Upper lobe of left lung (tissue), 6 donors: ENCODE measurements at regions not wholly inside any gene's neighbourhood (a gene's known extent, or its start where the extent isn't known, plus 50 kb on each side); places are given as distances from the start of the nearest gene placed in this dataset.
"Not testable (repeated sequence)": the region's sequence is repeated elsewhere in the genome, so short reads cannot be mapped to it uniquely, and the experiment has no call there.

Source experiments
- ATAC-seq, 2 donors: fragments of 200-7000 bp; cut with Tn5 transposase; one replicate each; pipeline ENCODE4 v1.9.1; 2022; ENCODE audit warnings: mild to moderate bottlenecking in 2 of 2, moderate library complexity in 2 of 2; ENCODE audit not compliant: low FRiP score in 2 of 2
- DNase-seq, 2 donors: peaks; one replicate each; pipeline ENCODE4 v3.0.0-alpha.2; 2019 to 2020
- H3K27ac ChIP-seq, 4 donors: fragments of 200-600 bp; sonication (generic); one replicate each; pipeline ENCODE4 v1.5.1; 2016 to 2019
- H3K27me3 ChIP-seq, 4 donors: fragments of 200-600 bp; sonication (generic); one replicate each; pipeline ENCODE4 v1.5.1; 2017 to 2019
- H3K36me3 ChIP-seq, 4 donors: fragments of 200-600 bp; sonication (generic); one replicate each; pipeline ENCODE4 v1.5.1; 2016 to 2019
- H3K4me1 ChIP-seq, 4 donors: fragments of 200-600 bp; sonication (generic); one replicate each; pipeline ENCODE4 v1.5.1; 2018 to 2019
- H3K4me3 ChIP-seq, 4 donors: fragments of 200-600 bp; sonication (generic); one replicate each; pipeline ENCODE4 v1.5.1; 2017 to 2019; ENCODE audit warnings: mild to moderate bottlenecking in 2 of 4, moderate library complexity in 1 of 4
- H3K9me3 ChIP-seq, 4 donors: fragments of 200-600 bp; sonication (generic); one replicate each; pipeline ENCODE4 v1.5.1; 2018 to 2019
- EP300 ChIP-seq, 4 donors: sonication (generic); formaldehyde crosslinking; IDR thresholded peaks; one replicate each; pipeline ENCODE4 v1.5.1; 2017; ENCODE audit warnings: antibody characterized with exemption in 4 of 4, control low read depth in 2 of 4
- POLR2A ChIP-seq, 4 donors: fragments of 450-650 bp; IDR thresholded peaks; one replicate each; pipeline ENCODE4 v1.5.1; 2016 to 2017; ENCODE audit warnings: antibody characterized with exemption in 4 of 4, mild to moderate bottlenecking in 2 of 4
- POLR2AphosphoS5 ChIP-seq, 2 donors: sonication (generic); formaldehyde crosslinking; IDR thresholded peaks; one replicate each; pipeline ENCODE4 v1.5.1; 2017; ENCODE audit warnings: antibody characterized with exemption in 2 of 2
- WGBS, 2 donors: methylation state at CpG; one replicate each; pipeline ENCODE4 v1.1.5; 2017 to 2018; 5-methylcytosine and 5-hydroxymethylcytosine counted together
- TF ChIP-seq, protein P1 (sequence below), 6 experiments: fragments of 450-650 bp in 4 of 6; fragments of 200-600 bp in 2 of 6; sonication (generic) in 2 of 6; IDR thresholded peaks; one replicate each; pipeline ENCODE4 v1.5.1; 2016 to 2019; ENCODE audit warnings: antibody characterized with exemption in 6 of 6
- donor health status: DM: no; HTN: no; CAD: no; lungs with moderate emphysema.
- donor health status: DM: no; HTN: yes; CAD: no; lungs with severe emphysema.

- ATAC-seq (no peak), DNase-seq (no peak)
- Histone ChIP-seq H3K4me3 (no peak overlapping the region), H3K27ac (no peak overlapping the region), H3K4me1 (no peaks in the 10 kb centered on the region), H3K27me3 (no peaks in the 10 kb centered on the region), H3K36me3 (no peaks in the 10 kb centered on the region), H3K9me3 (no peaks in the 10 kb centered on the region)
- 75 to 89% methylated on average over 1 to 7 of the region's 8 CpGs for WGBS, 2 donors
- TF ChIP-seq, protein P1, sequence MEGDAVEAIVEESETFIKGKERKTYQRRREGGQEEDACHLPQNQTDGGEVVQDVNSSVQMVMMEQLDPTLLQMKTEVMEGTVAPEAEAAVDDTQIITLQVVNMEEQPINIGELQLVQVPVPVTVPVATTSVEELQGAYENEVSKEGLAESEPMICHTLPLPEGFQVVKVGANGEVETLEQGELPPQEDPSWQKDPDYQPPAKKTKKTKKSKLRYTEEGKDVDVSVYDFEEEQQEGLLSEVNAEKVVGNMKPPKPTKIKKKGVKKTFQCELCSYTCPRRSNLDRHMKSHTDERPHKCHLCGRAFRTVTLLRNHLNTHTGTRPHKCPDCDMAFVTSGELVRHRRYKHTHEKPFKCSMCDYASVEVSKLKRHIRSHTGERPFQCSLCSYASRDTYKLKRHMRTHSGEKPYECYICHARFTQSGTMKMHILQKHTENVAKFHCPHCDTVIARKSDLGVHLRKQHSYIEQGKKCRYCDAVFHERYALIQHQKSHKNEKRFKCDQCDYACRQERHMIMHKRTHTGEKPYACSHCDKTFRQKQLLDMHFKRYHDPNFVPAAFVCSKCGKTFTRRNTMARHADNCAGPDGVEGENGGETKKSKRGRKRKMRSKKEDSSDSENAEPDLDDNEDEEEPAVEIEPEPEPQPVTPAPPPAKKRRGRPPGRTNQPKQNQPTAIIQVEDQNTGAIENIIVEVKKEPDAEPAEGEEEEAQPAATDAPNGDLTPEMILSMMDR (IDR thresholded peaks at IDR 0.05): no peak
- TF ChIP-seq POLR2A (IDR thresholded peaks at IDR 0.05): no peak
- TF ChIP-seq POLR2AphosphoS5 (IDR thresholded peaks at IDR 0.05): no peak
- TF ChIP-seq EP300 (IDR thresholded peaks at IDR 0.05): no peak
Measured at GRCh38 chr6:168796106-168796505, 355.1 kb downstream of the SMOC2 start.

- H3K36me3 ChIP-seq, H3K9me3 ChIP-seq, H3K27ac ChIP-seq, H3K4me1 ChIP-seq, H3K4me3 ChIP-seq, ATAC-seq, DNase-seq, H3K27me3 ChIP-seq: not testable (repeated sequence)
- WGBS, 2 donors: 60 to 64% methylated on average over 3 to 5 of the region's 12 CpGs
Measured at GRCh38 chr6:168795611-168796010, 354.6 kb downstream of the SMOC2 start.

DNA sequence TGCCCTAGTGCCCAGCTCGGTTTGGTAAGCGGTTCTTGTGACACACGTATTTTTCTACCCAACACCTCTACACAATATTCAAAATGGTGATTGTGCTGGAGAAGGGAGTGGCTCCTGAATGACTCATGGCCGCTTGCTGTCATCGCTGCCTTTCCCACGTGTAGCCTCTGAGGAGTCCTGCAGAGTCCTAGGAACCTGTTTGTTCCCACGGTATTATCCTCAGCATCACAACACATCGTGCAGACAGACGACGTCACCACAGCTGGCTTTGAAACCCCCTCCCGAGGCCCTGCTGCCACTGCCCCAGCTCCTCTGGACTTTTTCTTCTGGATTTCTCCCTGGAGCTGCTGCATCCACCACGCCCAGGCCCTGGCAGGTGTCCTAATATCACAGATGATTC lies 353.5 kb downstream of the SMOC2 start:
- ATAC-seq: no peak
- Histone ChIP-seq H3K9me3 (no peaks in the 10 kb centered on the region), H3K27me3 (no peaks in the 10 kb centered on the region), H3K27ac (no peak overlapping the region), H3K4me1 (no peaks in the 10 kb centered on the region), H3K36me3 (no peaks in the 10 kb centered on the region), H3K4me3 (no peak overlapping the region)
- DNase-seq: no peak
- 84 to 87% methylated on average over 12 of the region's 12 CpGs for WGBS, 2 donors
- TF ChIP-seq, protein P1 (IDR thresholded peaks at IDR 0.05): no peak
- TF ChIP-seq EP300 (IDR thresholded peaks at IDR 0.05): no peak
- TF ChIP-seq POLR2A (IDR thresholded peaks at IDR 0.05): no peak
- no peak for TF ChIP-seq POLR2AphosphoS5 (IDR thresholded peaks at IDR 0.05)

DNA sequence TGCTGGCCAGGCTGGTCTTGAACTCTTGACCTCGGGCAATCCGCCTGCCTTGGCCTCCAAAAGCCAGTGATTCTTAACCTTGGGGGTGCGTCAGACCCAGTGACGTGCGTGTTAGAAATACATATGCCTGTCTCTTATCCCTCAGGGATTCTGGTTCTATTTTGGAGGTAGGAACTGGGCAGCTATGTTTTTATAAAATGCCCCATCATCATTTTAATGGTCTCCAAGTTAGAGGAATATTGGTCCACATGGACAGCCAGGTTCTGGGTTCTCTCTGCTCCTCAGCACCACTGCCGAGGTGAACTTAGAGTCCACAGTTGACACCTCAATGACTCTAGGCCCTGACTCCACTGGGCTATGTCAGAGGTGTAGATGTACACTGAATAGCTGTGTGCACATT lies 352.7 kb downstream of the SMOC2 start:
- H3K4me1 ChIP-seq: no peaks in the 10 kb centered on the region
- H3K27me3 ChIP-seq: no peaks in the 10 kb centered on the region
- no peaks in the 10 kb centered on the region for H3K9me3 ChIP-seq
- H3K4me3 ChIP-seq: no peak overlapping the region
- 76% methylated on average over 6 of the region's 6 CpGs for WGBS, 2 donors
- no peak overlapping the region for H3K27ac ChIP-seq
- no peak for ATAC-seq
- H3K36me3 ChIP-seq: no peaks in the 10 kb centered on the region
- TF ChIP-seq, protein P1 (IDR thresholded peaks at IDR 0.05): no peak
- TF ChIP-seq POLR2AphosphoS5 (IDR thresholded peaks at IDR 0.05) (no peak), POLR2A (IDR thresholded peaks at IDR 0.05) (no peak), EP300 (IDR thresholded peaks at IDR 0.05) (no peak)
- DNase-seq: no peak

GRCh38 chr6:168791917-168792316 lies 350.9 kb downstream of the SMOC2 start:
- Histone ChIP-seq H3K4me1 (no peaks in the 10 kb centered on the region), H3K9me3 (no peaks in the 10 kb centered on the region), H3K36me3 (no peaks in the 10 kb centered on the region), H3K4me3 (no peak overlapping the region), H3K27me3 (no peaks in the 10 kb centered on the region), H3K27ac (no peak overlapping the region)
- TF ChIP-seq, protein P1 (IDR thresholded peaks at IDR 0.05): no peak
- TF ChIP-seq POLR2A (IDR thresholded peaks at IDR 0.05) (no peak), EP300 (IDR thresholded peaks at IDR 0.05) (no peak), POLR2AphosphoS5 (IDR thresholded peaks at IDR 0.05) (no peak)
- 83 to 95% methylated on average over 4 of the region's 4 CpGs for WGBS, 2 donors
- no peak for ATAC-seq
- no peak for DNase-seq
